Smooth muscle cell (in vitro differentiated cells): ENCODE measurements at regions not wholly inside any gene's neighbourhood (a gene's known extent, or its start where the extent isn't known, plus 50 kb on each side); places are given as distances from the start of the nearest gene placed in this dataset.

Experiments
- DNase-seq: peaks from one replicate; lab custom pipeline; 2025; ENCODE audit not compliant: unreplicated experiment; lab: John Stamatoyannopoulos, UW
- H2AFZ ChIP-seq: fragments of 200-600 bp; sonication (generic); 2 replicates; pipeline ENCODE4 v1.6.0; 2016; ENCODE audit warnings: antibody characterized with exemption, low read depth, mild to moderate bottlenecking
- H3F3A ChIP-seq: fragments of 200-600 bp; sonication (generic); 2 replicates; pipeline ENCODE4 v1.6.0; 2017; ENCODE audit warnings: antibody characterized with exemption, low read depth
- H3K27ac ChIP-seq: fragments of 200-600 bp; sonication (generic); 2 replicates; pipeline ENCODE4 v1.5.1; 2016; ENCODE audit warnings: low read depth, mild to moderate bottlenecking
- H3K27me3 ChIP-seq: fragments of 200-600 bp; sonication (generic); 2 replicates; pipeline ENCODE4 v1.6.1; 2016; ENCODE audit warnings: low read depth, mild to moderate bottlenecking
- H3K36me3 ChIP-seq: fragments of 200-600 bp; sonication (generic); 2 replicates; pipeline ENCODE4 v1.5.1; 2016; ENCODE audit warnings: low read depth
- H3K4me1 ChIP-seq: fragments of 200-600 bp; sonication (generic); 2 replicates; pipeline ENCODE4 v1.5.1; 2016; ENCODE audit warnings: low read depth
- H3K4me2 ChIP-seq: fragments of 200-600 bp; sonication (generic); 2 replicates; pipeline ENCODE4 v1.6.0; 2016; ENCODE audit warnings: mild to moderate bottlenecking
- H3K4me3 ChIP-seq: fragments of 200-600 bp; sonication (generic); 2 replicates; pipeline ENCODE4 v1.5.1; 2016; ENCODE audit warnings: mild to moderate bottlenecking
- H3K79me2 ChIP-seq: fragments of 200-600 bp; sonication (generic); 2 replicates; pipeline ENCODE4 v1.6.0; 2016; ENCODE audit warnings: low read depth, mild to moderate bottlenecking
- H3K9ac ChIP-seq: fragments of 200-600 bp; sonication (generic); 2 replicates; pipeline ENCODE4 v1.6.0; 2016; ENCODE audit warnings: low read depth
- H3K9me3 ChIP-seq: fragments of 200-600 bp; sonication (generic); replicated peaks from 2 replicates; pipeline ENCODE4 v1.5.1; 2016; ENCODE audit warnings: low read depth
- H4K20me1 ChIP-seq: fragments of 200-600 bp; sonication (generic); 2 replicates; pipeline ENCODE4 v1.6.0; 2016; ENCODE audit warnings: low read depth
- WGBS: methylation state at CpG from one replicate; pipeline ENCODE4 v1.1.7; 2016; ENCODE audit warnings: low lambda C conversion rate; 5-methylcytosine and 5-hydroxymethylcytosine counted together
- TF ChIP-seq, protein P1 (sequence below): fragments of 200-600 bp; sonication (generic); IDR thresholded peaks from 2 replicates; pipeline ENCODE4 v1.5.1; 2017; ENCODE audit warnings: borderline replicate concordance, mild to moderate bottlenecking, antibody characterized with exemption; ENCODE audit not compliant: insufficient read depth, poor library complexity, severe bottlenecking

DNA sequence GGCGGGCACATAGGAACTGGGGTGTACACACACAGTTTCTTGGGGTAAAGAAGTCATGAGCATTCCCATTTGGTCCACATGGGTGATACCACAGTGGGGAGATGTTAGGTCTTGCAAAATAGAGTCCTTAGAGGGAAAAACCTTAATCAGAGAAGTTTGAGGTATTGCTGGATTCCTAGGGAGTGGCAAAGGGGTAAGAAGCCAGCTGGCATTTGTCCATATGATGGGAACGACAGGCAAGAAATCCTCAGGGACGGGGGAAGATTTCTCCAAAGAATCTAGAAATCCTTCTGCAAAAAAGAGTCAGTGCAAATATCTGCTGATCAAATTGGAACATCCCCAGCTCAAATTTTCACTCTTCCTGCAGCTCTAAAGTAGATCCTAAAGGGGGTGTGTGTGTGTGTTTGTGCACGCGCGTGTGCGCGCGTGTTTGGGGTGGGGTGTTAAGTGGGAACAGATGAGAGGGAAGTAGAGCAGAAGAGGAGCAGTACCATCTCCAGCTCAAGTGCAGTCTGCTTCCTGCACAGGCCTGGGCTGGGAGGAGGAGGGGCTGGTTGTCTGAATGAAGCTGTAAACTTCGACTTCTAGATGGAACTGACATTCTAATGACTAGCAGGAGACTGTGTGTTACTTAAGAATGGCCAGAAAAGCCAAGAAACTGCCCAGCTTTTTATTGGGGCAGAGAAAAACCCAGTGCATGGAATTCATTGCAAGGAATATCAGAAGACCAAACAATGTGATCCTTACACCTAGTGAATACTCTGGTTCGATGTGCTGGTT is 168.0 kb downstream of the SPP2 start:
- no peak for DNase-seq
- no peaks in the 10 kb centered on the region for H3K9me3 ChIP-seq
- TF ChIP-seq, protein P1, sequence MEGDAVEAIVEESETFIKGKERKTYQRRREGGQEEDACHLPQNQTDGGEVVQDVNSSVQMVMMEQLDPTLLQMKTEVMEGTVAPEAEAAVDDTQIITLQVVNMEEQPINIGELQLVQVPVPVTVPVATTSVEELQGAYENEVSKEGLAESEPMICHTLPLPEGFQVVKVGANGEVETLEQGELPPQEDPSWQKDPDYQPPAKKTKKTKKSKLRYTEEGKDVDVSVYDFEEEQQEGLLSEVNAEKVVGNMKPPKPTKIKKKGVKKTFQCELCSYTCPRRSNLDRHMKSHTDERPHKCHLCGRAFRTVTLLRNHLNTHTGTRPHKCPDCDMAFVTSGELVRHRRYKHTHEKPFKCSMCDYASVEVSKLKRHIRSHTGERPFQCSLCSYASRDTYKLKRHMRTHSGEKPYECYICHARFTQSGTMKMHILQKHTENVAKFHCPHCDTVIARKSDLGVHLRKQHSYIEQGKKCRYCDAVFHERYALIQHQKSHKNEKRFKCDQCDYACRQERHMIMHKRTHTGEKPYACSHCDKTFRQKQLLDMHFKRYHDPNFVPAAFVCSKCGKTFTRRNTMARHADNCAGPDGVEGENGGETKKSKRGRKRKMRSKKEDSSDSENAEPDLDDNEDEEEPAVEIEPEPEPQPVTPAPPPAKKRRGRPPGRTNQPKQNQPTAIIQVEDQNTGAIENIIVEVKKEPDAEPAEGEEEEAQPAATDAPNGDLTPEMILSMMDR = no peak
- 63% methylated on average over 11 of the region's 11 CpGs for WGBS
- no peaks in the 10 kb centered on the region for H3K27me3 ChIP-seq
- no peaks in the 10 kb centered on the region for H3K79me2 ChIP-seq
- H3K4me1 ChIP-seq = no peaks in the 10 kb centered on the region
- no peak overlapping the region for H3K9ac ChIP-seq
- no peak overlapping the region for H3K27ac ChIP-seq
- H3K36me3 ChIP-seq = no peaks in the 10 kb centered on the region
- no peak overlapping the region for H3K4me2 ChIP-seq
- H2AFZ ChIP-seq = no peak overlapping the region
- no peak overlapping the region for H3K4me3 ChIP-seq
- no peaks in the 10 kb centered on the region for H3F3A ChIP-seq
- H4K20me1 ChIP-seq = no peaks in the 10 kb centered on the region

DNA sequence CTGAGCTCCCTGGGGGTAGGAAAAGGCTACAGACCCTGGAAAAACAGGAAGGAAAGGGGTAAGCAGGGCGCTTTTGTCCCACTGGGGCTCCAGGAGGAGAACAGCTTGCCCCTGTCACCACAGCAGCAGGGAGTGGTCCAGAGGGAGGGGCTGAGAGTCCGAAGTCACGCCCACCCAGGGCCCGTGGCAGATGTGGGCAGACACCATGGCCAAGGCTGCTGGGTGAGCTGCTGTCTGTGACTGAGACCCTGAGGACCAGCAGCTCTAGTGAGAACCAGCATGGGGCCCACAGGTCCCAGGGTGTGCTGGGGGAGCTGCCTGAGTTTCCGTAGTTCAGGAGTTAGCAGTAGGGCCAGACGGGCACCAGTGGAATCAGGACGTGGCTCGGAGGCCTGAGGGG is 162.0 kb downstream of the SPP2 start:
- DNase-seq = no peak
- H3K4me3 ChIP-seq = no peak overlapping the region
- no peaks in the 10 kb centered on the region for H3F3A ChIP-seq
- H3K4me2 ChIP-seq = no peak overlapping the region
- no peaks in the 10 kb centered on the region for H4K20me1 ChIP-seq
- H3K79me2 ChIP-seq = no peaks in the 10 kb centered on the region
- no peaks in the 10 kb centered on the region for H3K27me3 ChIP-seq
- H3K4me1 ChIP-seq = no peaks in the 10 kb centered on the region
- WGBS = 96% methylated on average over 8 of the region's 8 CpGs
- H3K36me3 ChIP-seq = no peaks in the 10 kb centered on the region
- H3K27ac ChIP-seq = no peak overlapping the region
- no peak overlapping the region for H2AFZ ChIP-seq
- TF ChIP-seq, protein P1 = no peak
- H3K9ac ChIP-seq = no peak overlapping the region
- H3K9me3 ChIP-seq = no peaks in the 10 kb centered on the region

DNA sequence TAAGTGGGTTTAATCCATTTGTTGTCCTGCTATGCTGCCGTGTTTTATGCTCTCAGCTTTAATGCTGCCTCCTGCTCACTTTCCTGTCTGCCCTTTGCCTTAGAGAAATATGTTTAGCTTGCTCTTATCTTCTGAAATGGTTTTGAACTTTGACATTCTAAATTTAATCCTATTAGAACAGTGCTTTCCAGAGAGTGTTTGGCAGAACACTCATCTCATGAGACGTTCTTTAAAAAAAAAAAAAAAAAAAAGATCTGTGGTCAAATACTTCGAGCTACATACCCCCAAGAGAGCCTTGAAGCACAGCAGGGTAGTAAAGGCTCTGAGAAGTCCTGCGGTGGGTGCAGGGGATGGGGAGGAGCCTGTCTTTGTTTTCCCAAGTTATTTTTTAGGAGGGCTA is 161.3 kb downstream of the SPP2 start:
- no peaks in the 10 kb centered on the region for H3K27me3 ChIP-seq
- H3K4me1 ChIP-seq = no peaks in the 10 kb centered on the region
- H3K36me3 ChIP-seq = no peaks in the 10 kb centered on the region
- 37% methylated on average over 4 of the region's 4 CpGs for WGBS
- H3F3A ChIP-seq = no peaks in the 10 kb centered on the region
- H3K9me3 ChIP-seq = no peaks in the 10 kb centered on the region
- H3K9ac ChIP-seq = no peak overlapping the region
- H3K4me3 ChIP-seq = no peak overlapping the region
- no peaks in the 10 kb centered on the region for H3K79me2 ChIP-seq
- DNase-seq = no peak
- no peaks in the 10 kb centered on the region for H4K20me1 ChIP-seq
- TF ChIP-seq, protein P1 = no peak
- no peak overlapping the region for H3K27ac ChIP-seq
- no peak overlapping the region for H2AFZ ChIP-seq
- H3K4me2 ChIP-seq = no peak overlapping the region

DNA sequence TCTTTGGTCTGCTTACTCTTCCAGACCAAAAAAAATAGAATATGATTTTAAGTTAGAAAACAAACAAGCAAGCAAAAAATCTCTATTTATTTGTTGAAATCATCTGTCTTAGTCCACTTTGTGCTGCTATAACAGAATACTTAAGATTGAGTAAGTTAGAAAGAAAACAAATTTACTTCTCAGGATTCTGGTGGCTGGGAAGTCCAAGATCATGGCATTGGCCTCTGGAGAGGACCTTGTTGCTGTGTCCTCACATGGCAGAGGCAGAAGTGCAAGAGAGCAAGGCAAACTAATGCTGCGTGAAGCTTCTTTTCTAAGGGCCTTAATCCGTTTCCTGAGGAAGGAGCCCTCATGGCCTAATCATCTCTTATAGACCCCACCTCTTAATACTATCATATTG is 156.2 kb downstream of the SPP2 start:
- H3K36me3 ChIP-seq = no peaks in the 10 kb centered on the region
- no peaks in the 10 kb centered on the region for H3K9me3 ChIP-seq
- H3K4me2 ChIP-seq = no peak overlapping the region
- no peak for DNase-seq
- peaks cover 9% of the 10 kb centered on the region for H3F3A ChIP-seq
- H3K79me2 ChIP-seq = no peaks in the 10 kb centered on the region
- H3K4me1 ChIP-seq = no peaks in the 10 kb centered on the region
- H4K20me1 ChIP-seq = no peaks in the 10 kb centered on the region
- 100% methylated on average over 2 of the region's 2 CpGs for WGBS
- TF ChIP-seq, protein P1 = no peak
- no peak overlapping the region for H2AFZ ChIP-seq
- H3K27me3 ChIP-seq = no peaks in the 10 kb centered on the region
- H3K9ac ChIP-seq = no peak overlapping the region
- no peak overlapping the region for H3K4me3 ChIP-seq
- no peak overlapping the region for H3K27ac ChIP-seq
